HG03060 (cell line): ENCODE measurements at regions not wholly inside any gene's neighbourhood (a gene's known extent, or its start where the extent isn't known, plus 50 kb on each side); places are given as distances from the start of the nearest gene placed in this dataset.
"Not testable (repeated sequence)": the region's sequence is repeated elsewhere in the genome, so short reads cannot be mapped to it uniquely, and the experiment has no call there.

Experiments
- ATAC-seq: cut with Tn5 transposase; IDR thresholded peaks from one replicate; pipeline ENCODE4 v1.9.1; 2021; ENCODE audit warnings: low read depth, moderate number of reproducible peaks; ENCODE audit not compliant: unreplicated experiment

GRCh38 chr1:14291182-14291581 is 307.3 kb upstream of the KAZN start:
- not testable (repeated sequence) for ATAC-seq

- ATAC-seq: no peak
Observed at GRCh38 chr1:14292520-14292919, 306.0 kb upstream of the KAZN start.

- no peak for ATAC-seq
Observed at GRCh38 chr1:14294006-14294405, 304.5 kb upstream of the KAZN start.

GRCh38 chr1:14294860-14295536 is 303.5 kb upstream of the KAZN start:
- ATAC-seq: no peak

- ATAC-seq: no peak
Observed at GRCh38 chr1:14296795-14297194, 301.7 kb upstream of the KAZN start.

- ATAC-seq: no peak
Observed at GRCh38 chr1:14297356-14297755, 301.1 kb upstream of the KAZN start.

- ATAC-seq: no peak
Observed at GRCh38 chr1:14298806-14299205, 299.7 kb upstream of the KAZN start.

- ATAC-seq: no peak
Observed at GRCh38 chr1:14300991-14301703, 297.3 kb upstream of the KAZN start.

- no peak for ATAC-seq
Observed at GRCh38 chr1:14301704-14302024, 296.8 kb upstream of the KAZN start.

GRCh38 chr1:14302025-14302424 is 296.5 kb upstream of the KAZN start:
- no peak for ATAC-seq

- ATAC-seq: no peak
Observed at GRCh38 chr1:14303011-14303410, 295.5 kb upstream of the KAZN start.

- no peak for ATAC-seq
Observed at GRCh38 chr1:14304381-14304865, 294.1 kb upstream of the KAZN start.

- ATAC-seq: no peak
Observed at GRCh38 chr1:14308460-14308859, 290.0 kb upstream of the KAZN start.

GRCh38 chr1:14309984-14310383 is 288.5 kb upstream of the KAZN start:
- no peak for ATAC-seq

- no peak for ATAC-seq
Observed at GRCh38 chr1:14310476-14310875, 288.0 kb upstream of the KAZN start.

GRCh38 chr1:14313731-14314431 is 284.6 kb upstream of the KAZN start:
- no peak for ATAC-seq

- ATAC-seq: no peak
Observed at GRCh38 chr1:14318830-14319229, 279.7 kb upstream of the KAZN start.

- ATAC-seq: no peak
Observed at GRCh38 chr1:14320518-14320917, 278.0 kb upstream of the KAZN start.

GRCh38 chr1:14320986-14321385 is 277.5 kb upstream of the KAZN start:
- no peak for ATAC-seq

GRCh38 chr1:14321422-14321821 is 277.1 kb upstream of the KAZN start:
- no peak for ATAC-seq

GRCh38 chr1:14323568-14324247 is 274.8 kb upstream of the KAZN start:
- ATAC-seq: no peak
